T47D (cell line): ENCODE measurements at regions not wholly inside any gene's neighbourhood (a gene's known extent, or its start where the extent isn't known, plus 50 kb on each side); places are given as distances from the start of the nearest gene placed in this dataset.

Experiments
- DNase-seq, 2 experiments: peaks; one replicate each; pipeline versions ENCODE4 v3.0.0 to v3.0.0-alpha.2; 2011 to 2012; ENCODE audit warnings: low read depth in 1 of 2, low spot score in 1 of 2
- JUND ChIP-seq: IDR thresholded peaks from 2 replicates; pipeline ENCODE4 v1.6.1; 2012; ENCODE audit warnings: low read depth
- in situ Hi-C: cut with HindIII; loops from 2 replicates; pipeline ENCODE4 v1.10.0; 2016; ENCODE audit warnings: low sequenced_read_pairs, low pct_unique_long_range_greater_than_20kb

GRCh38 chr6:105633814-105634213, 230.9 kb upstream of the PREP start:
- no peak for TF ChIP-seq JUND
- in situ Hi-C loops = no loop called here
- no peak for DNase-seq

GRCh38 chr6:105628156-105628860, 225.4 kb upstream of the PREP start:
- in situ Hi-C loops = no loop called here
- TF ChIP-seq JUND = no peak

GRCh38 chr6:105626295-105627158, 223.6 kb upstream of the PREP start:
- TF ChIP-seq JUND = no peak
- in situ Hi-C loops = no loop called here
- no peak for DNase-seq

More at GRCh38 chr6:105628156-105628860, 225.4 kb upstream of the PREP start:
- peak in 1 of 2 experiments; percentile 84 for DNase-seq

- in situ Hi-C loops = no loop called here
- TF ChIP-seq JUND = no peak
- no peak for DNase-seq
These were observed 221.1 kb upstream of the PREP start for GRCh38 chr6:105624021-105624420.

GRCh38 chr6:105622226-105622625, 219.3 kb upstream of the PREP start:
- in situ Hi-C loops = no loop called here
- DNase-seq = no peak
- no peak for TF ChIP-seq JUND

- TF ChIP-seq JUND = no peak
- no peak for DNase-seq
- in situ Hi-C loops = no loop called here
These were observed 218.8 kb upstream of the PREP start for GRCh38 chr6:105621564-105622175.

- TF ChIP-seq JUND = no peak
- in situ Hi-C loops = no loop called here
- no peak for DNase-seq
These were observed 218.0 kb upstream of the PREP start for GRCh38 chr6:105620878-105621277.

- DNase-seq = no peak
- TF ChIP-seq JUND = no peak
- in situ Hi-C loops = no loop called here
These were observed 217.3 kb upstream of the PREP start for GRCh38 chr6:105619971-105620741.

- TF ChIP-seq JUND = no peak
- no peak for DNase-seq
- in situ Hi-C loops = no loop called here
These were observed 215.4 kb upstream of the PREP start for GRCh38 chr6:105618247-105618646.

- in situ Hi-C loops = no loop called here
- DNase-seq = no peak
- no peak for TF ChIP-seq JUND
These were observed 213.6 kb upstream of the PREP start for GRCh38 chr6:105616521-105616920.

- in situ Hi-C loops = no loop called here
- no peak for TF ChIP-seq JUND
- DNase-seq = no peak
These were observed 208.7 kb upstream of the PREP start for GRCh38 chr6:105611606-105612005.

- peak; percentile 22; the same call in 1 of the 2 replicates for TF ChIP-seq JUND
- DNase-seq = peak in 1 of 2 experiments; percentile 95
These were observed 206.6 kb upstream of the PREP start for GRCh38 chr6:105609375-105609991.

More at GRCh38 chr6:105609375-105609991, 206.6 kb upstream of the PREP start:
- in situ Hi-C loops = no loop called here
